ENCODE measurements at regions not wholly inside any gene's neighbourhood (a gene's known extent, or its start where the extent isn't known, plus 50 kb on each side); places are given as distances from the start of the nearest gene placed in this dataset.

DNA sequence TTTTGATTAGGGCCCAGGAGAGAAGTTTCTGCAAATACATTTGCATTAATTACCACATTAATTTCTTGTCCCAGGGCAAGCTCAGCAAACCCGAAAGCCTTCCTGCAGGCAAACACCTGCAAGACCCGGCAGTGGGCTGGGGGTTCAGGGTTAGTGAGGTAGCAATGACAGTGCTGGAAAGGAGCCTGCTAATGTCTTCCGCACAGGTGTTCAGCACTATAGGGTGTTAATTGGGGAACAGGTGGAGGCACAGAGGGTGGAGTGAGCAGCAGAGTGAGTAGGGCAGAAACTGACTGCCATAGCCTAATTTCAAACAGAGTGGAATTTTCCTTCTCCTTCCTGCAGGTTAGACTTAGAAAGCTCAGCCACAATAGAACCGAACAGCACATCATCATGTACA, 50.9 kb upstream of the UBASH3B start:
- Histone ChIP-seq H3K36me3 (ENCODE audit: control insufficient read depth, insufficient read depth, low read length) (no peaks in the 10 kb centered on the region), H3K4me1 (peaks cover 8% of the 10 kb centered on the region; the same call in 1 of the 2 replicates), H3K9me3 (no peaks in the 10 kb centered on the region), H3K27me3 (replicated peaks; ENCODE audit: control insufficient read depth, insufficient read depth, low read length) (no peaks in the 10 kb centered on the region; the same call in 1 of the 2 replicates), H3K4me3 (ENCODE audit: low read depth, low read length) (no peak overlapping the region)
- H3K4me3 Mint-ChIP-seq (ENCODE audit: unreplicated experiment): no peak overlapping the region
- TF ChIP-seq, protein P1, sequence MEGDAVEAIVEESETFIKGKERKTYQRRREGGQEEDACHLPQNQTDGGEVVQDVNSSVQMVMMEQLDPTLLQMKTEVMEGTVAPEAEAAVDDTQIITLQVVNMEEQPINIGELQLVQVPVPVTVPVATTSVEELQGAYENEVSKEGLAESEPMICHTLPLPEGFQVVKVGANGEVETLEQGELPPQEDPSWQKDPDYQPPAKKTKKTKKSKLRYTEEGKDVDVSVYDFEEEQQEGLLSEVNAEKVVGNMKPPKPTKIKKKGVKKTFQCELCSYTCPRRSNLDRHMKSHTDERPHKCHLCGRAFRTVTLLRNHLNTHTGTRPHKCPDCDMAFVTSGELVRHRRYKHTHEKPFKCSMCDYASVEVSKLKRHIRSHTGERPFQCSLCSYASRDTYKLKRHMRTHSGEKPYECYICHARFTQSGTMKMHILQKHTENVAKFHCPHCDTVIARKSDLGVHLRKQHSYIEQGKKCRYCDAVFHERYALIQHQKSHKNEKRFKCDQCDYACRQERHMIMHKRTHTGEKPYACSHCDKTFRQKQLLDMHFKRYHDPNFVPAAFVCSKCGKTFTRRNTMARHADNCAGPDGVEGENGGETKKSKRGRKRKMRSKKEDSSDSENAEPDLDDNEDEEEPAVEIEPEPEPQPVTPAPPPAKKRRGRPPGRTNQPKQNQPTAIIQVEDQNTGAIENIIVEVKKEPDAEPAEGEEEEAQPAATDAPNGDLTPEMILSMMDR (IDR thresholded peaks at IDR 0.05; ENCODE audit: insufficient read depth in 1 of 2, low read depth in 1 of 2, low read length in 1 of 2, severe bottlenecking in 1 of 2, unreplicated experiment in 1 of 2): no peak
- H3K27ac Mint-ChIP-seq (ENCODE audit: unreplicated experiment): no peak overlapping the region
- DNase-seq: no peak
- no peaks in the 10 kb centered on the region for H3K4me1 Mint-ChIP-seq (ENCODE audit: low read depth, unreplicated experiment)
- H3K36me3 Mint-ChIP-seq (ENCODE audit: insufficient read depth, unreplicated experiment): peaks cover 4% of the 10 kb centered on the region
- no TSS peak for BruUV-seq (replicated peaks)
- ChIA-PET POLR2A (no interaction called here), CTCF (no interaction called here)
- H3K9me3 Mint-ChIP-seq (ENCODE audit: unreplicated experiment): no peaks in the 10 kb centered on the region
- intact Hi-C loops (cut with micrococcal nuclease; ENCODE audit: unreplicated experiment): no loop called here
- peaks cover 6% of the 10 kb centered on the region for H3K27me3 Mint-ChIP-seq (ENCODE audit: insufficient read depth, unreplicated experiment)

DNA sequence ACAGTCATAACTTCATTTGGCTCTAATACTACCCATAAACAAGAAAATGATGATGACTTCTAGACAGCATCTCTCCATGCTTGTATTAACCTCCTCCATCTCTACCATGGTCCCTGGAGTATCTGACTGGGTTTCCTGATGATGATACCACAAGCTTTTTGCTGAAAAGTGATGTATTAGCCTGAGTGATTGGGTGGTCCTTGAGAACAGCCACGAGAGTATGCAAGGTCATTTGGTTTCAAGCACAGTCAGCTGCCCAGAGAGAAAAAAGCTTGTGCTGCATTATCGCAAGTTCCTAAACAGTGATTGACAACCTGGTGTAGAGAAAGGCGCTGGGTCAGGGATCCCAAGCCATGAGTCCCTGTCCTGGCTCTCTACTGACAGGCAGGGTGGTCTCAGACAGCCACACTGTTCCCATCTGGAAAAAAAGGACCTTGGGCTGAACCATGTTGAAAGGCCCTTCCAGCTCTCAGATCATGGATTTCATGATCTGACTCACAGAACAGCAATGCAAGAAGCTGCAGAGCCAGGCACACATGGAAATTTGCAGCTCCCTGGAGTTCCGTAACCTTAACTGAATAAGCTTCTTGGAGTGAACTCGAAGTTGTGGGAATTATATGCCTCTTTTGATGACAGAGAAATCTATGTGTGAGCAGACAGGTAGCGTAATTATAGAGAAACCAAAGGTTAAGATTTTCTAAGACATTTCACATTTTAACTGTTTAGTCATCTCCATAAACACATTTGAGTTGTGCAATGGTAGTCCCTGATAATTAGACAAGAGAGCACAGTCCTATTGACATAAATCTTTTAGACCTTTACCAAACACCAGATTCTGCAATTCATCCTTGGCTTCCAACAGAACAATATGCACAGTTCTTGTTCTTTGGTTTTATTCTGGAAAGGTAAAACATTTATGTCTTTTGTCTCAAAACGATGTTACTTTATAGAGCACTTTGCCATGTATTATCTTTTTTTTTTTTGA, 54.1 kb upstream of the UBASH3B start:
- no peak overlapping the region for H3K4me3 ChIP-seq (ENCODE audit: low read depth, low read length)
- H3K4me1 Mint-ChIP-seq (ENCODE audit: low read depth, unreplicated experiment): no peaks in the 10 kb centered on the region
- no peaks in the 10 kb centered on the region for H3K9me3 ChIP-seq
- H3K4me3 Mint-ChIP-seq (ENCODE audit: unreplicated experiment): no peak overlapping the region
- no peaks in the 10 kb centered on the region; the same call in 1 of the 2 replicates for H3K27me3 ChIP-seq (replicated peaks; ENCODE audit: control insufficient read depth, insufficient read depth, low read length)
- ChIA-PET CTCF (interaction anchor here (0.6 to 1.6 kb wide), 3 partner anchors 21 to 28 kb away, joined by 4 to 7 read pairs (median 6); no protein-coding TSS in a partner anchor), POLR2A (no interaction called here)
- DNase-seq: no peak
- H3K36me3 ChIP-seq (ENCODE audit: control insufficient read depth, insufficient read depth, low read length): no peaks in the 10 kb centered on the region
- peaks cover 10% of the 10 kb centered on the region for H3K27me3 Mint-ChIP-seq (ENCODE audit: insufficient read depth, unreplicated experiment)
- peaks cover 8% of the 10 kb centered on the region; the same call in 1 of the 2 replicates for H3K4me1 ChIP-seq
- no peak overlapping the region for H3K27ac Mint-ChIP-seq (ENCODE audit: unreplicated experiment)
- TF ChIP-seq, protein P1 (IDR thresholded peaks at IDR 0.05; ENCODE audit: insufficient read depth in 1 of 2, low read depth in 1 of 2, low read length in 1 of 2, severe bottlenecking in 1 of 2, unreplicated experiment in 1 of 2): no peak
- no TSS peak for BruUV-seq (replicated peaks)
- intact Hi-C loops (cut with micrococcal nuclease; ENCODE audit: unreplicated experiment): no loop called here
- no peaks in the 10 kb centered on the region for H3K9me3 Mint-ChIP-seq (ENCODE audit: unreplicated experiment)
- H3K36me3 Mint-ChIP-seq (ENCODE audit: insufficient read depth, unreplicated experiment): peaks cover 6% of the 10 kb centered on the region

DNA sequence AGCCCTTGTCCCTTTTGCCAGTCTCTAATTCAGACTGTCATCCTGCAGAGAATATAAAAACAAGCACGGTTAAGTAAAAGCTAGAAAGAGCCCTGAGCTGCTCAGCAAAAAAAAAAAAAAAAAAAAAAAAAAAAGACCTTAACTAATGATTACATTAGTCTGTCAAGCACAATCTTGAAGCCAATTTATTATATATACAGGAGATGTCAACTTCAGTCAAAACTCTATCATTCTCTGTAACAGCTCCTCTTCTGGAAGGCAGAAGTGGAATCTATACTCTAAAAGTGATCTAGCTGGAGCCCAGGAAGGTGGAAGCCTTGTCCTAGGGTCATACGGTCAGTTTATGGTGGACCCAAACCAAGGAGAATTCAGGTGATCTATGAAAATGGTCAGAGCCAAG, 55.2 kb upstream of the UBASH3B start:
- CTCF ChIA-PET: interaction anchor here (1.6 kb wide), 1 partner anchor 20 kb away, joined by 6 read pairs; no protein-coding TSS in a partner anchor
- intact Hi-C loops (cut with micrococcal nuclease; ENCODE audit: unreplicated experiment): no loop called here
- DNase-seq: no peak
- Histone ChIP-seq H3K4me1 (peaks cover 8% of the 10 kb centered on the region; the same call in 1 of the 2 replicates), H3K36me3 (ENCODE audit: control insufficient read depth, insufficient read depth, low read length) (no peaks in the 10 kb centered on the region), H3K9me3 (no peaks in the 10 kb centered on the region), H3K27me3 (replicated peaks; ENCODE audit: control insufficient read depth, insufficient read depth, low read length) (no peaks in the 10 kb centered on the region), H3K4me3 (ENCODE audit: low read depth, low read length) (no peak overlapping the region)
- Mint-ChIP-seq H3K4me3 (ENCODE audit: unreplicated experiment) (no peak overlapping the region), H3K27me3 (ENCODE audit: insufficient read depth, unreplicated experiment) (peaks cover 10% of the 10 kb centered on the region), H3K27ac (ENCODE audit: unreplicated experiment) (no peak overlapping the region), H3K36me3 (ENCODE audit: insufficient read depth, unreplicated experiment) (peaks cover 6% of the 10 kb centered on the region), H3K4me1 (ENCODE audit: low read depth, unreplicated experiment) (no peaks in the 10 kb centered on the region), H3K9me3 (ENCODE audit: unreplicated experiment) (no peaks in the 10 kb centered on the region)
- TF ChIP-seq, protein P1 (IDR thresholded peaks at IDR 0.05; ENCODE audit: insufficient read depth in 1 of 2, low read depth in 1 of 2, low read length in 1 of 2, severe bottlenecking in 1 of 2, unreplicated experiment in 1 of 2): no peak
- POLR2A ChIA-PET: no interaction called here
- no TSS peak for BruUV-seq (replicated peaks)

Data from Caco-2 (cell line).